SK-N-SH (cell line): ENCODE measurements at regions not wholly inside any gene's neighbourhood (a gene's known extent, or its start where the extent isn't known, plus 50 kb on each side); places are given as distances from the start of the nearest gene placed in this dataset.

Experiments
- CTCF ChIA-PET: fragments of 300-600, 350-600 bp; formaldehyde crosslinking; extraction: SDS; loops from one replicate; lab custom pipeline; 2021; lab: Yijun Ruan, JAX
- POLR2A ChIA-PET: fragments of 350-600 bp; sonication (Branson Sonifier 250); formaldehyde crosslinking; extraction: SDS; loops from one replicate; lab custom pipeline; 2020; ENCODE audit warnings: antibody characterized with exemption, inconsistent platforms; lab: Yijun Ruan, JAX
- DNase-seq: peaks from one replicate; pipeline ENCODE4 v3.0.0; 2012
- H2AFZ ChIP-seq: fragments of 200-600 bp; sonication (generic); 2 replicates; pipeline ENCODE4 v1.8.1; 2016; ENCODE audit warnings: antibody characterized with exemption, mild to moderate bottlenecking, low read depth
- H3F3A ChIP-seq: fragments of 200-600 bp; sonication (generic); replicated peaks from 2 replicates; pipeline ENCODE3; 2016; ENCODE audit warnings: antibody characterized with exemption, mild to moderate bottlenecking; ENCODE audit not compliant: insufficient read depth
- H3K27ac ChIP-seq, 2 experiments: fragments of 200-500 bp in 1 of 2; fragments of 200-600 bp in 1 of 2; sonication (Bioruptor generic) in 1 of 2; sonication (generic), shearing (Covaris generic) in 1 of 2; 2 replicates each; pipeline versions ENCODE4 v1.5.1 to v1.6.1; 2014 to 2016; ENCODE audit warnings: low read depth in 2 of 2, inconsistent platforms in 1 of 2, low read length in 1 of 2, mild to moderate bottlenecking in 1 of 2, mixed read lengths in 1 of 2
- H3K27me3 ChIP-seq: fragments of 200-600 bp; sonication (generic), shearing (Covaris generic); 2 replicates; pipeline ENCODE4 v1.6.1; 2016; ENCODE audit warnings: mixed run types; ENCODE audit not compliant: insufficient read depth
- H3K36me3 ChIP-seq, 2 experiments: fragments of 200-500 bp in 1 of 2; fragments of 200-600 bp in 1 of 2; sonication (Bioruptor generic) in 1 of 2; sonication (generic) in 1 of 2; replicated peaks in 1 of 2; 2 replicates each; pipeline versions ENCODE3 to v1.5.1; 2014 to 2016; ENCODE audit warnings: low read length in 1 of 2, mild to moderate bottlenecking in 1 of 2; ENCODE audit not compliant: insufficient read depth in 2 of 2, control insufficient read depth in 1 of 2
- H3K4me1 ChIP-seq, 2 experiments: fragments of 200-500 bp in 1 of 2; fragments of 200-600 bp in 1 of 2; sonication (Bioruptor generic) in 1 of 2; sonication (generic), shearing (Covaris generic) in 1 of 2; 2 replicates each; pipeline versions ENCODE4 v1.5.1 to v1.6.1; 2014 to 2016; ENCODE audit warnings: low read depth in 1 of 2, low read length in 1 of 2, mixed run types in 1 of 2; ENCODE audit not compliant: insufficient read depth in 2 of 2, control insufficient read depth in 1 of 2
- H3K4me2 ChIP-seq: fragments of 200-600 bp; sonication (generic), shearing (Covaris generic); 2 replicates; pipeline ENCODE4 v1.6.1; 2017; ENCODE audit warnings: mixed run types
- H3K4me3 ChIP-seq, 2 experiments: fragments of 200-500 bp in 1 of 2; fragments of 200-600 bp in 1 of 2; sonication (Bioruptor generic) in 1 of 2; sonication (generic), shearing (Covaris generic) in 1 of 2; 2 replicates each; pipeline versions ENCODE4 v1.5.1 to v1.8.1; 2014 to 2016; ENCODE audit warnings: low read depth in 2 of 2, inconsistent platforms in 1 of 2, low read length in 1 of 2, mild to moderate bottlenecking in 1 of 2, mixed read lengths in 1 of 2, moderate library complexity in 1 of 2
- H3K79me2 ChIP-seq: fragments of 200-600 bp; sonication (generic); 2 replicates; pipeline ENCODE4 v1.8.1; 2017; ENCODE audit warnings: mild to moderate bottlenecking; ENCODE audit not compliant: insufficient read depth
- H3K9ac ChIP-seq: fragments of 200-600 bp; sonication (generic); 2 replicates; pipeline ENCODE4 v1.6.1; 2017; ENCODE audit warnings: mixed run types
- H3K9me2 ChIP-seq: fragments of 200-600 bp; sonication (generic); 2 replicates; pipeline ENCODE4 v1.6.1; 2017; ENCODE audit warnings: mixed run types
- H3K9me3 ChIP-seq: fragments of 200-600 bp; sonication (generic); 2 replicates; pipeline ENCODE4 v1.6.1; 2017; ENCODE audit warnings: mixed run types, mild to moderate bottlenecking, moderate library complexity
- H4K20me1 ChIP-seq: fragments of 200-600 bp; sonication (generic); 2 replicates; pipeline ENCODE4 v1.6.1; 2017; ENCODE audit warnings: mild to moderate bottlenecking, mixed run types; ENCODE audit not compliant: insufficient read depth
- CTCF ChIP-seq: fragments of 200-600 bp; sonication (generic); IDR thresholded peaks from 2 replicates; pipeline ENCODE4 v1.6.1; 2017; ENCODE audit warnings: antibody characterized with exemption, mild to moderate bottlenecking, moderate library complexity
- EP300 ChIP-seq, 2 experiments: IDR thresholded peaks; 2 replicates each; pipeline versions ENCODE4 v1.4.0 to v1.6.1; 2012; ENCODE audit warnings: borderline replicate concordance in 1 of 2, low read depth in 1 of 2, low read length in 1 of 2
- EZH2phosphoT487 ChIP-seq: fragments of 200-600 bp; sonication (generic); IDR thresholded peaks from 2 replicates; pipeline ENCODE4 v1.6.1; 2017; ENCODE audit warnings: low read depth, mixed run types, mild to moderate bottlenecking, antibody characterized with exemption, moderate library complexity, borderline replicate concordance
- FOXM1 ChIP-seq: IDR thresholded peaks from 2 replicates; pipeline ENCODE4 v1.4.0; 2012; ENCODE audit warnings: low read depth, mild to moderate bottlenecking
- GABPA ChIP-seq: IDR thresholded peaks from 2 replicates; pipeline ENCODE4 v1.4.0; 2012; ENCODE audit warnings: low read depth, mild to moderate bottlenecking
- MXI1 ChIP-seq: IDR thresholded peaks from 2 replicates; pipeline ENCODE4 v1.6.1; 2012; ENCODE audit warnings: mild to moderate bottlenecking, low read depth, low read length, improper control_type of control experiment
- NRF1 ChIP-seq: IDR thresholded peaks from 2 replicates; pipeline ENCODE4 v1.6.1; 2012; ENCODE audit warnings: low read depth, mild to moderate bottlenecking, low read length
- RAD21 ChIP-seq: IDR thresholded peaks from 2 replicates; pipeline ENCODE4 v1.6.1; 2012; ENCODE audit warnings: mild to moderate bottlenecking, low read length
- RCOR1 ChIP-seq: fragments of 150-350 bp; IDR thresholded peaks from 2 replicates; pipeline ENCODE4 v1.6.1; 2017; ENCODE audit warnings: antibody characterized with exemption, low read length
- RFX5 ChIP-seq: IDR thresholded peaks from 2 replicates; pipeline ENCODE4 v1.6.1; 2012; ENCODE audit warnings: mild to moderate bottlenecking, improper control_type of control experiment, low read length
- SIN3A ChIP-seq: IDR thresholded peaks from 2 replicates; pipeline ENCODE4 v1.6.1; 2012; ENCODE audit warnings: low read depth, mild to moderate bottlenecking, low read length, moderate library complexity, borderline replicate concordance
- SMC3 ChIP-seq: IDR thresholded peaks from 2 replicates; pipeline ENCODE4 v1.6.1; 2012; ENCODE audit warnings: low read depth, low read length, improper control_type of control experiment
- TAF1 ChIP-seq: IDR thresholded peaks from 2 replicates; pipeline ENCODE4 v1.6.1; 2012; ENCODE audit warnings: low read depth, mild to moderate bottlenecking, low read length, moderate library complexity, borderline replicate concordance
- TCF12 ChIP-seq: IDR thresholded peaks from 2 replicates; pipeline ENCODE4 v1.4.0; 2012
- TEAD4 ChIP-seq: IDR thresholded peaks from 2 replicates; pipeline ENCODE4 v1.4.0; 2012; ENCODE audit warnings: mild to moderate bottlenecking, borderline replicate concordance; ENCODE audit not compliant: insufficient read depth
- USF2 ChIP-seq: fragments of 150-350 bp; IDR thresholded peaks from 2 replicates; pipeline ENCODE4 v1.6.1; 2017; ENCODE audit warnings: antibody characterized with exemption, low read length, low read depth, borderline replicate concordance
- YY1 ChIP-seq: IDR thresholded peaks from 2 replicates; pipeline ENCODE4 v1.4.0; 2012; ENCODE audit warnings: low read depth, mild to moderate bottlenecking
- ZBTB33 ChIP-seq: IDR thresholded peaks from 2 replicates; pipeline ENCODE4 v1.4.0; 2012; ENCODE audit warnings: low read depth, borderline replicate concordance
- WGBS: methylation state at CpG from one replicate; pipeline ENCODE4 v1.1.6; 2017; ENCODE audit warnings: low lambda C conversion rate; 5-methylcytosine and 5-hydroxymethylcytosine counted together

- H3K4me2 ChIP-seq = no peak overlapping the region
- no peaks in the 10 kb centered on the region for H3F3A ChIP-seq
- no peak for DNase-seq
- no peaks in the 10 kb centered on the region for H3K79me2 ChIP-seq
- CTCF ChIA-PET = interaction anchor here (0.9 to 1.2 kb wide), 4 partner anchors 20 to 178 kb away, joined by 3 read pairs; no protein-coding TSS in a partner anchor
- peaks cover 52% of the 10 kb centered on the region for H3K27me3 ChIP-seq
- no peak overlapping the region for H3K27ac ChIP-seq
- no peak overlapping the region for H2AFZ ChIP-seq
- H3K4me3 ChIP-seq = no peak overlapping the region
- no peak overlapping the region for H3K9ac ChIP-seq
- no peaks in the 10 kb centered on the region for H3K9me2 ChIP-seq
- WGBS = 42% methylated on average over 5 of the region's 5 CpGs
- POLR2A ChIA-PET = no interaction called here
- TF ChIP-seq EZH2phosphoT487 = no peak
- TF ChIP-seq FOXM1 = no peak
- no peak for TF ChIP-seq TAF1
- TF ChIP-seq SIN3A = no peak
- TF ChIP-seq RCOR1 = no peak
- TF ChIP-seq SMC3 = no peak
- TF ChIP-seq RFX5 = no peak
- TF ChIP-seq NRF1 = no peak
- TF ChIP-seq EP300 (IDR thresholded peaks at IDR 0.05; ENCODE audit: borderline replicate concordance in 1 of 2, low read depth in 1 of 2, low read length in 1 of 2) = no peak
- no peak for TF ChIP-seq RAD21
- no peak for TF ChIP-seq CTCF
- TF ChIP-seq, all 33 proteins: peak for 0
- Histone ChIP-seq H4K20me1 (no peaks in the 10 kb centered on the region), H3K4me1 (no peaks in the 10 kb centered on the region), H3K36me3 (no peaks in the 10 kb centered on the region), H3K9me3 (no peaks in the 10 kb centered on the region)
Measured at GRCh38 chr7:157072361-157072760, 61.9 kb upstream of the MNX1 start.

- no peaks in the 10 kb centered on the region for H3K79me2 ChIP-seq
- H3K9me3 ChIP-seq = no peaks in the 10 kb centered on the region
- H3K9ac ChIP-seq = no peak overlapping the region
- no peaks in the 10 kb centered on the region for H3K36me3 ChIP-seq
- DNase-seq = no peak
- TF ChIP-seq FOXM1 (no peak), TCF12 (no peak), RCOR1 (no peak), ZBTB33 (no peak), MXI1 (no peak), TEAD4 (no peak), USF2 (no peak), YY1 (no peak), GABPA (no peak)
- peaks cover 60% of the 10 kb centered on the region for H3K27me3 ChIP-seq
- H3K27ac ChIP-seq = no peak overlapping the region
- H3K4me2 ChIP-seq = no peak overlapping the region
- CTCF ChIA-PET = no interaction called here
- WGBS = 4% methylated on average over 3 of the region's 3 CpGs
- no peaks in the 10 kb centered on the region for H3K9me2 ChIP-seq
- no peaks in the 10 kb centered on the region for H3F3A ChIP-seq
- H4K20me1 ChIP-seq = no peaks in the 10 kb centered on the region
- POLR2A ChIA-PET = no interaction called here
- no peak overlapping the region for H2AFZ ChIP-seq
- no peak overlapping the region for H3K4me3 ChIP-seq
- H3K4me1 ChIP-seq = no peaks in the 10 kb centered on the region; a peak in 1 of 4 replicates
Measured at GRCh38 chr7:157073335-157073734, 62.9 kb upstream of the MNX1 start.
